Right atrium auricular region (tissue), 2 donors: ENCODE measurements at regions not wholly inside any gene's neighbourhood (a gene's known extent, or its start where the extent isn't known, plus 50 kb on each side); places are given as distances from the start of the nearest gene placed in this dataset.
A peak's percentile ranks its signal among the peaks of the same experiment; 100 is the strongest.

Source experiments
- DNase-seq: peaks from one replicate; pipeline ENCODE4 v3.0.0-alpha.2; 2019; ENCODE audit warnings: low spot score
- H3K27ac ChIP-seq, 2 donors: fragments of 200-600 bp; sonication (generic); 1 replicate in 1 of 2; 2 replicates in 1 of 2; pipeline ENCODE4 v1.5.1; 2016 to 2019
- H3K27me3 ChIP-seq, 2 donors: fragments of 200-600 bp; sonication (generic); one replicate each; pipeline versions ENCODE4 v1.5.1 to v1.6.0; 2017 to 2019
- H3K36me3 ChIP-seq: fragments of 200-600 bp; sonication (generic); one replicate; pipeline ENCODE4 v1.5.1; 2016
- H3K4me1 ChIP-seq, 2 donors: fragments of 200-600 bp; sonication (generic); one replicate each; pipeline versions ENCODE4 v1.5.1 to v1.6.0; 2017 to 2019
- H3K4me3 ChIP-seq, 2 donors: fragments of 200-600 bp; sonication (generic); 1 replicate in 1 of 2; 2 replicates in 1 of 2; pipeline ENCODE4 v1.5.1; 2017 to 2019; ENCODE audit warnings: mild to moderate bottlenecking in 1 of 2, moderate library complexity in 1 of 2
- H3K9me3 ChIP-seq, 2 donors: fragments of 200-600 bp; sonication (generic); one replicate each; pipeline ENCODE4 v1.5.1; 2019
- TF ChIP-seq, protein P1 (sequence below), 2 donors: fragments of 200-600 bp; sonication (generic); IDR thresholded peaks; one replicate each; pipeline ENCODE4 v1.5.1; 2019; ENCODE audit warnings: antibody characterized with exemption in 2 of 2

DNA sequence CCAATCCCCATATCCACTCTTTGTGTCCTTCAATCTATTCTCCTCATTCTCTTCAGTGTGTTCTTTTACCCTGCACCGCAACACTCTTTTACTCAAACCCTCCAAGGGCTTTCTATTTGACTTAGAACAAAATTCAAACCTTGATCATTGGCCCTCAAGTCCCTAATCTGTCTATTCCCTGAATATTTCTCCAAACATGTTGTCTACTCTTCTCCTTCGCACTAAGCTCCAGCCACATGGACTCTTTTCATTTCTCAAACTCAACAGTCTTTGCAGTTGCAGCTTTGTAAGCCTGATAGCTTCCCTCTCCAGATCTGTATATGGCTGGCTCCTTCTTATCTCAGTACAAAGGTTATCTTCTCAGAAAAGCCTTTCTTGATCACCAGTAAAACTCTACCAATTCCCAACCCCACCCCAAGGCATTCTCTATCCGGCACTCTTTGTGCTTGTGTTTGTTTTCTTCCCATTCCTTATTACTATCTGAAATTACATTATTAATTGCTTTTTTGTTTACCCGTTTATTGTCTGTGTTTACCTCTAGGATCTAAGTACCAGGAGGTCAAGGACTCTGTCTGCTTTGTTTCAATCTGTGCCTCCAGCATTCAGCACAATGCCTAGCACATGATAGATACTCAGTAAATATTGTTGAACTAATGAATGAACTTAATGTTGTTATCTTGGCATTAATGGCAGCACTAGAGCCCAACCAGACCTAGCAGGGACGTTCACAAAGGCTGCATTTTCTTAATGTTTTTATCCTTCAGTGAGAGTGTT, 147.4 kb downstream of the BBOX1 start:
- no peaks in the 10 kb centered on the region for H3K27me3 ChIP-seq
- H3K9me3 ChIP-seq, result no peaks in the 10 kb centered on the region
- no peak overlapping the region for H3K27ac ChIP-seq
- no peak for DNase-seq
- TF ChIP-seq, protein P1, sequence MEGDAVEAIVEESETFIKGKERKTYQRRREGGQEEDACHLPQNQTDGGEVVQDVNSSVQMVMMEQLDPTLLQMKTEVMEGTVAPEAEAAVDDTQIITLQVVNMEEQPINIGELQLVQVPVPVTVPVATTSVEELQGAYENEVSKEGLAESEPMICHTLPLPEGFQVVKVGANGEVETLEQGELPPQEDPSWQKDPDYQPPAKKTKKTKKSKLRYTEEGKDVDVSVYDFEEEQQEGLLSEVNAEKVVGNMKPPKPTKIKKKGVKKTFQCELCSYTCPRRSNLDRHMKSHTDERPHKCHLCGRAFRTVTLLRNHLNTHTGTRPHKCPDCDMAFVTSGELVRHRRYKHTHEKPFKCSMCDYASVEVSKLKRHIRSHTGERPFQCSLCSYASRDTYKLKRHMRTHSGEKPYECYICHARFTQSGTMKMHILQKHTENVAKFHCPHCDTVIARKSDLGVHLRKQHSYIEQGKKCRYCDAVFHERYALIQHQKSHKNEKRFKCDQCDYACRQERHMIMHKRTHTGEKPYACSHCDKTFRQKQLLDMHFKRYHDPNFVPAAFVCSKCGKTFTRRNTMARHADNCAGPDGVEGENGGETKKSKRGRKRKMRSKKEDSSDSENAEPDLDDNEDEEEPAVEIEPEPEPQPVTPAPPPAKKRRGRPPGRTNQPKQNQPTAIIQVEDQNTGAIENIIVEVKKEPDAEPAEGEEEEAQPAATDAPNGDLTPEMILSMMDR (IDR thresholded peaks at IDR 0.05), result no peak
- H3K4me3 ChIP-seq, result no peak overlapping the region
- no peaks in the 10 kb centered on the region for H3K36me3 ChIP-seq
- no peaks in the 10 kb centered on the region for H3K4me1 ChIP-seq

DNA sequence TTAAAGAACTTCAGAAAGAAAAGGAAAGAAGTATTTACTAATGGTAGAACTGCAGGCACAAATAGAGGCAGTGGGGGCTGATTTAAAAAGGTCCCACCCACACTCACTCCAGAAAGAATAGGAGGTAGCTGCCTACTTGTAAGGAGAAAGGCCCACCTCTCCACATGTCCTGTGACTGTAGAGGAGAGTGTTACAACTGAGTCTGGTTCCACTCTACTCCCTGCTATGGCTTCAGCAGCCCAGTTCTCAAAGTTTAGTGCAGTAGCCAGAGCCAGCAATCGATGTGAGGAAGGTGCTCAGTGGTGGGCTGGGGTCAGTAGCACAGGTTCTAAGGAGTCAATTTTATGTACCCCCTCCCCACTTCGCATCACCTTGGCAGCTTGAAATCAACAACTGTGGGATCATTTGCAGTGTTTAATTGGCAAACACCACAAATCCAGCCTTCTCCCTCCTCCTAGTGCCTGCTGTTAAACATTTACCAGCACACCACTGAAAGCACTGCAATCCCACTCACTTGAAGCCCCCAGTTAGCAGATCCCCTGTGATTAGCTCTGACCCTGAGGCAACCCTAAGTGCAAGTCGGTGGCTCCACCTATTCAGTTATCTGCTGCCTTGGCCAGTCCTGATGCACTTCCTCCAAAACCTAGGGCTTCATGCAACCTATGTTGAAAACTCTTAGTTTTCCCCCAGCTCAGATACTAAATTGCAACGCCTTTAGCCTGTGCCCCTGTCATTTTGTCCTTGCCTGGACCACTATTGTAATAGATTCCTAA, 146.6 kb downstream of the BBOX1 start:
- no peaks in the 10 kb centered on the region for H3K27me3 ChIP-seq
- no peaks in the 10 kb centered on the region for H3K9me3 ChIP-seq
- H3K27ac ChIP-seq, result no peak overlapping the region
- TF ChIP-seq, protein P1 (IDR thresholded peaks at IDR 0.05), result no peak
- no peak for DNase-seq
- H3K4me3 ChIP-seq, result no peak overlapping the region
- no peaks in the 10 kb centered on the region for H3K36me3 ChIP-seq
- H3K4me1 ChIP-seq, result no peaks in the 10 kb centered on the region

DNA sequence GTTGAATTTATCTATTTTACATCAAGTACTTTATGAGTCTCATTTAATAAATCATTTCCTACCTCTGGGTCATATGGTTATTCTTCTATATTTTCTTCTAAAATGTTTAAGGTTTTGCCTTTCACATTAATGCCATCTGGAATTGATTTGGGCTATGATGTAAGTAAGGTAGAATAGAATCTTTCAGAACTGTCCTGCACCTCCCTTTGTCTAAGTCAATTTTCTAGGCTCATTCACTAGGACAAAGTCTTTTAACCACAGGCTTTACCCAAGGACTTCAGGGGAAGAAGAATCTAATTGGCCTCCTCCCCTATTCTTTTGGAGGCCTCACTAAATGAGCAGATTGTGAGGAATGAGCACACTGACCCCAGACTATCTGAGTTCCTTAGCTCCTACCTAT, 146.0 kb downstream of the BBOX1 start:
- Histone ChIP-seq H3K27me3 (no peaks in the 10 kb centered on the region), H3K27ac (no peak overlapping the region), H3K4me3 (no peak overlapping the region), H3K4me1 (no peaks in the 10 kb centered on the region), H3K36me3 (no peaks in the 10 kb centered on the region), H3K9me3 (no peaks in the 10 kb centered on the region)
- TF ChIP-seq, protein P1 (IDR thresholded peaks at IDR 0.05), result no peak
- no peak for DNase-seq

DNA sequence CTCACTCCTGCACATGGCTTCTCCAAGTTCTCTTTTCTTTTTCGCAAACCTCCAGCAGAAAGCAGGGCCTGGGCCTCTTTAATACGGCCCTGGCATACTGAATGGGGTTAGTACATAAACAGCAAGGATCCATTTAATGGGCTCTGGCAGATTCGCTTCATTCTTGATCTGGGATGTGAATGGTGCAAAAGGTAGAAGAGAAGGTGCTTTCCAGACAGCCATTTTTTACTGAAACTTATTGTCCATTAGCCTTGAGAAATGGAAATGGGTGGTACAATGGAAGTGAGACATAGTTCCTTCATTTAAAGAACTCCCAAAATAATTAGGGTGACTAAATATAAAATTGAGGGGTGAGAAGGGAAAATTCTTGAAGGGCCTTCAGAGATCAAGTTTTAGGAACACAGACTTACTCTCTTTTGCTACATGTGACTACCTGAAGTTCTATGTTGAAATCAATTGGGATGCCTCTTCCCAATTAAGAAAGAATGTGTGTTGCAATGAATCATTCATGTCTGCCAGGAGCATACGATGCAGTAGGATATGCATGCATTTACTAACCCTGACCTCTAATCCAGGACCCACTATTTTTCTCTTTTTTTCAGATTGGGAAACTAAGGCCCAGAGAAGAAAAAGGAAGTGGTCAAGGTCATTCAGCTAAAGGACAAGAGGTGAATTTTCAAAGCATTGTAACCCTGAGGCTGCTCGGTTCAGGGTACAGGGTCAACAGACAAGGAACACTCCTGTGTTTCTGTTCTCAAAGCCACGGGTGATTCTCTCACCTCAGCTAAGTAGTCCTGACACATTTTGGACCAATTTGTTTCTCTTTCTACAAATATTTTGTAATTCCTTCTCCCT, 144.1 kb downstream of the BBOX1 start:
- Histone ChIP-seq H3K4me3 (no peak overlapping the region), H3K4me1 (no peaks in the 10 kb centered on the region), H3K27ac (no peak overlapping the region), H3K27me3 (no peaks in the 10 kb centered on the region), H3K36me3 (no peaks in the 10 kb centered on the region), H3K9me3 (no peaks in the 10 kb centered on the region)
- no peak for DNase-seq
- TF ChIP-seq, protein P1 (IDR thresholded peaks at IDR 0.05), result no peak

DNA sequence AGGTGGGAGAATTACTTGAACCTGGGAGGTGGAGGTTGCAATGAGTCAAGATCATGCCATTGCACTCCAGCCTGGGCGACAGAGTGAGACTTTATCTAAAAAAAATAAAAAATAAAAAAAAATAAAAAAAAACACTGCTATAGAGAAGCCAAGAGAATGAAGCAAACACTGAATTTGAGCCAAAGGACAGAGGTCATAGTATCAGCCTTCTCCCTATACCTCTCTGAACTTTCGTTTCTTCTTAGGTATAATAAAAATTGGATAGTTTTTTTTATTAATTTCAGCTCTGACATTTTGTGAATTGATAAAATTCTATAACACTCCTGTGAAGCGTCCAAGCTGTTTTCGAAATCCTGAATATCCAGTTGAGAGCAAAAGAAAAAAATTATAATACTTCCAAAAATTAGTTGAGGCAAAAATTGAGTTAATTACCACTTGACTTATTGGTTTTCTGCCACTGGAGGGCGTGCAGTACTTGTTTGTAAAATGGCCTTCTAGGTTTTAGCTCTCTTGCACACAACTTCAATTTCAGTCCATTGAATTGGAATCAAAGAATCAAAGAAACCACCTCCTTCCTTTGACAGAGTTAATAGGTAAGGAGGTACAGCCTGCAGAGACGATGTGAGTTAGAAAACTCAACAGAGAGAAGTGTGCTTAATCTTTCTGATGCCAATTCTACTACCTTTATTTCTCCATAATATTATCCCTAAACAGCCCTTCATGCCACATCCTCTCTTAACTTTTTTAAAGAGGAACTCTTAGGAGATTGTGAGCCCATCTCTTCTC, 143.2 kb downstream of the BBOX1 start:
- Histone ChIP-seq H3K27ac (no peak overlapping the region), H3K27me3 (no peaks in the 10 kb centered on the region), H3K4me3 (no peak overlapping the region), H3K4me1 (no peaks in the 10 kb centered on the region), H3K36me3 (no peaks in the 10 kb centered on the region), H3K9me3 (no peaks in the 10 kb centered on the region)
- TF ChIP-seq, protein P1 (IDR thresholded peaks at IDR 0.05), result peak; percentile 62 to 85
- DNase-seq, result no peak
